ENCODE measurements at regions not wholly inside any gene's neighbourhood (a gene's known extent, or its start where the extent isn't known, plus 50 kb on each side); places are given as distances from the start of the nearest gene placed in this dataset.
A peak's percentile ranks its signal among the peaks of the same experiment; 100 is the strongest.

- Histone ChIP-seq H3K36me3 (ENCODE audit: control insufficient read depth, insufficient read depth, low read length) (no peaks in the 10 kb centered on the region), H3K27me3 (ENCODE audit: control insufficient read depth, insufficient read depth, low read length) (no peaks in the 10 kb centered on the region), H3K4me3 (ENCODE audit: low read depth, low read length) (no peak overlapping the region)
- no peak for DNase-seq (ENCODE audit: low read depth)
- TF ChIP-seq CTCF (IDR thresholded peaks at IDR 0.05; ENCODE audit: insufficient read depth, low read length, poor library complexity, severe bottlenecking), result no peak
These were observed 299.9 kb downstream of the RPS24 start for GRCh38 chr10:78333362-78334143.

- Histone ChIP-seq H3K27me3 (ENCODE audit: control insufficient read depth, insufficient read depth, low read length) (no peaks in the 10 kb centered on the region), H3K36me3 (ENCODE audit: control insufficient read depth, insufficient read depth, low read length) (no peaks in the 10 kb centered on the region), H3K4me3 (ENCODE audit: low read depth, low read length) (no peak overlapping the region)
- no peak for TF ChIP-seq CTCF (IDR thresholded peaks at IDR 0.05; ENCODE audit: insufficient read depth, low read length, poor library complexity, severe bottlenecking)
- DNase-seq (ENCODE audit: low read depth), result no peak
These were observed 301.7 kb downstream of the RPS24 start for GRCh38 chr10:78335371-78335690.

GRCh38 chr10:78335691-78336401, 302.2 kb downstream of the RPS24 start:
- no peak overlapping the region for H3K4me3 ChIP-seq (ENCODE audit: low read depth, low read length)
- TF ChIP-seq CTCF (IDR thresholded peaks at IDR 0.05; ENCODE audit: insufficient read depth, low read length, poor library complexity, severe bottlenecking), result no peak
- DNase-seq (ENCODE audit: low read depth), result peak; percentile 72
- no peaks in the 10 kb centered on the region for H3K27me3 ChIP-seq (ENCODE audit: control insufficient read depth, insufficient read depth, low read length)
- no peaks in the 10 kb centered on the region for H3K36me3 ChIP-seq (ENCODE audit: control insufficient read depth, insufficient read depth, low read length)

- Histone ChIP-seq H3K36me3 (ENCODE audit: control insufficient read depth, insufficient read depth, low read length) (no peaks in the 10 kb centered on the region), H3K4me3 (ENCODE audit: low read depth, low read length) (no peak overlapping the region), H3K27me3 (ENCODE audit: control insufficient read depth, insufficient read depth, low read length) (no peaks in the 10 kb centered on the region)
- DNase-seq (ENCODE audit: low read depth), result peak; percentile 65
- no peak for TF ChIP-seq CTCF (IDR thresholded peaks at IDR 0.05; ENCODE audit: insufficient read depth, low read length, poor library complexity, severe bottlenecking)
These were observed 302.7 kb downstream of the RPS24 start for GRCh38 chr10:78336402-78336791.

GRCh38 chr10:78337016-78337415, 303.4 kb downstream of the RPS24 start:
- H3K36me3 ChIP-seq (ENCODE audit: control insufficient read depth, insufficient read depth, low read length), result no peaks in the 10 kb centered on the region
- H3K27me3 ChIP-seq (ENCODE audit: control insufficient read depth, insufficient read depth, low read length), result no peaks in the 10 kb centered on the region
- no peak overlapping the region for H3K4me3 ChIP-seq (ENCODE audit: low read depth, low read length)
- DNase-seq (ENCODE audit: low read depth), result no peak
- TF ChIP-seq CTCF (IDR thresholded peaks at IDR 0.05; ENCODE audit: insufficient read depth, low read length, poor library complexity, severe bottlenecking), result no peak
